Choroid plexus epithelial cell (primary cell): ENCODE measurements at regions not wholly inside any gene's neighbourhood (a gene's known extent, or its start where the extent isn't known, plus 50 kb on each side); places are given as distances from the start of the nearest gene placed in this dataset.
A peak's percentile ranks its signal among the peaks of the same experiment; 100 is the strongest.

Source experiments
- DNase-seq: peaks from one replicate; pipeline ENCODE4 v3.0.0-alpha.2; 2010; ENCODE audit warnings: low read depth
- H3K4me3 ChIP-seq: 2 replicates; pipeline ENCODE4 v1.5.1; 2011; ENCODE audit warnings: low read depth, mild to moderate bottlenecking, control low read depth, low read length, moderate library complexity
- TF ChIP-seq, protein P1 (sequence below): conservative IDR thresholded peaks from 2 replicates; pipeline ENCODE4 v1.5.1; 2011; ENCODE audit warnings: low read depth, mild to moderate bottlenecking, control low read depth, inconsistent platforms, low read length, moderate library complexity

DNA sequence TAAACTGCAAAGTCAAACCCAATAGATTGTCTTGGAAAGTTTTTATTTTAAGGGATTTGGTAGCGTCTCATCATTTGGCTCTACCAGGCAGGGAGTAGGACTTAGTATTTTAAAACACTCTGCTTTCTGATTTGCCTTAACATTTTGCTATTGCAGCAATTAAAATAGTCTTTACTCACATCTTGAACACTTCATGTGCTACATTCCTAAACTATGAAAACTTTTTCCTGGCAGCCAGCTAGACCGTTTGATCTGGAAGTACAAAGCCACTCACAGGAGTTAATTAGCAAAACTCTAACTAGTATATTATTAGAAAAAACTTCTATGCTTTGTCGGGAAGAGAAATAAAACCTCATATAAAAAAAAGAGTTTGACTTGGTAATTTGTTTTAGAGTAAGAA is 111.4 kb downstream of the TFPI2 start:
- no peak overlapping the region for H3K4me3 ChIP-seq
- TF ChIP-seq, protein P1, sequence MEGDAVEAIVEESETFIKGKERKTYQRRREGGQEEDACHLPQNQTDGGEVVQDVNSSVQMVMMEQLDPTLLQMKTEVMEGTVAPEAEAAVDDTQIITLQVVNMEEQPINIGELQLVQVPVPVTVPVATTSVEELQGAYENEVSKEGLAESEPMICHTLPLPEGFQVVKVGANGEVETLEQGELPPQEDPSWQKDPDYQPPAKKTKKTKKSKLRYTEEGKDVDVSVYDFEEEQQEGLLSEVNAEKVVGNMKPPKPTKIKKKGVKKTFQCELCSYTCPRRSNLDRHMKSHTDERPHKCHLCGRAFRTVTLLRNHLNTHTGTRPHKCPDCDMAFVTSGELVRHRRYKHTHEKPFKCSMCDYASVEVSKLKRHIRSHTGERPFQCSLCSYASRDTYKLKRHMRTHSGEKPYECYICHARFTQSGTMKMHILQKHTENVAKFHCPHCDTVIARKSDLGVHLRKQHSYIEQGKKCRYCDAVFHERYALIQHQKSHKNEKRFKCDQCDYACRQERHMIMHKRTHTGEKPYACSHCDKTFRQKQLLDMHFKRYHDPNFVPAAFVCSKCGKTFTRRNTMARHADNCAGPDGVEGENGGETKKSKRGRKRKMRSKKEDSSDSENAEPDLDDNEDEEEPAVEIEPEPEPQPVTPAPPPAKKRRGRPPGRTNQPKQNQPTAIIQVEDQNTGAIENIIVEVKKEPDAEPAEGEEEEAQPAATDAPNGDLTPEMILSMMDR: no peak

DNA sequence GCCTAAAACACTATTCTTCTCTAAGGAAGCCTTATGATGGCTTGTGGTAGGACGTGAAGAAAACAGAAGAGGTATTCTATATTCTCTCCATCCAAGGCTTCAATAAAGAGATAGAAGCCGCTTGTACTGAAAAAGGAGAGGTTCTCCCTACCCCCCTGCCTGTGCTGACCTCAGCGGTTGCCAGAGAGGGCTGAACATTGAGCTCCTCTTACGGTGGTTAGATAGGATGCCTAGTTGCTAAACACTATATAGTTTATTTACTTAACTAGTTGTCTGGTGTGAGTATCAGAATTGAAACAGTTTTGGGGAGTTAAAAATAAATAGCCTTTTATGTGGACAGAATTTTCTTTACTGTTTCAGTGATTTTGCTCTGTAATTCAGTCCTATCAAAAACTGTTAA is 112.2 kb downstream of the TFPI2 start:
- TF ChIP-seq, protein P1: no peak
- no peak for DNase-seq
- H3K4me3 ChIP-seq: no peak overlapping the region

More for the DNA sequence above, 111.4 kb downstream of the TFPI2 start:
- DNase-seq: peak; percentile 18

DNA sequence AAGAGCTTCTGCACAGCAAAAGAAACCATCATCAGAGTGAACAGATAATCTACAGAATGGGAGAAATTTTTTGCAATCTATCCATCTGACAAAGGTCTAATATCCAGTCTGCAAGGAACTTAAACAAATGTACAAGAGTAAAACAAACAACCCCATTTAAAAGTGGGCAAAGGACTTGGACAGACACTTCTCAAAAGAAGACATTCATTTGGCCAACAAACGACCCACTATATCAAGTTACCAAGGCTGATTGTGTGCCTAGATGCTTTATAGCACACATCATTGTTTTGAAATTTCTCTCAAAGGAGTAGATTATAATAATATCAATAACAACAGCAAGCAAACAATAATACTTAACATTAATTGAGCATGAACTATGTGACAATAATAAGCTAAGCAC is 117.1 kb downstream of the TFPI2 start:
- no peak overlapping the region for H3K4me3 ChIP-seq
- DNase-seq: no peak
- TF ChIP-seq, protein P1: no peak

DNA sequence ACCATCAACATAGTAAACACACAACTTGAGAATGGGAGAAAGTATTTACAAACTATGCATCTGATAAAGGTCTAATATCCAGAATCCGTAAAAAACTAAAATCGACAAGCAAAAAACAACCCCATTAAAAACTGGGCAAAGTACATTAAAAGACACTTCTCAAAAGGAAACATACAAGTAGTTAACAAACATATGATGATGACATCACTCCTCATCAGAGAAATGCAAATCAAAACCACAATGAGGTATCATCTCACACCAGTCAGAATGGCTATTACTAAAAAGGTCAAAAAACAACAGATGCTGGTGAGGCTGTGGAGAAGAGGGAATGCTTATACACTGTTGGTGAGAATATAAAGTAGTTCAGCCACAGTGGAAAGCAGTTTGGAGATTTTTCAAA is 125.1 kb downstream of the TFPI2 start:
- TF ChIP-seq, protein P1: no peak
- no peak for DNase-seq
- H3K4me3 ChIP-seq: no peak overlapping the region

DNA sequence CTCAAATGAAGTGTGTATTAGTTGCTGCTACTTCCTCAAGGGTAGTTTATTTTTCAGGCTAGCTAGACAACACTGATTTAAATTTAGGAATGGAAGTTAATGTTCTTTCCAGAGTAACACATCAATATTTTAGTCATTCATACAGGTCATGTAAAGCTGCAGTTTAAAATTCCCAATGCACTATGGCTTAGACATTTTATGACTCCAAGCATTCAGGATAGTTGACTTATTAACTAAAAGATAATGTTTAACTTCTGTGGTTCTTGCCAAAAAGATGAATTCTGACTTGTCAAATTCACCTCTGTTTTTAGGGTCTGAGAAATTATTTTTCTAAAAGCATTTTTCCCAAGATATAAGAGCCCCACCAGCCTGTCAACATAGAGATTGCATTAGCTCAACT is 131.9 kb downstream of the TFPI2 start:
- TF ChIP-seq, protein P1: no peak
- H3K4me3 ChIP-seq: no peak overlapping the region
- DNase-seq: no peak

DNA sequence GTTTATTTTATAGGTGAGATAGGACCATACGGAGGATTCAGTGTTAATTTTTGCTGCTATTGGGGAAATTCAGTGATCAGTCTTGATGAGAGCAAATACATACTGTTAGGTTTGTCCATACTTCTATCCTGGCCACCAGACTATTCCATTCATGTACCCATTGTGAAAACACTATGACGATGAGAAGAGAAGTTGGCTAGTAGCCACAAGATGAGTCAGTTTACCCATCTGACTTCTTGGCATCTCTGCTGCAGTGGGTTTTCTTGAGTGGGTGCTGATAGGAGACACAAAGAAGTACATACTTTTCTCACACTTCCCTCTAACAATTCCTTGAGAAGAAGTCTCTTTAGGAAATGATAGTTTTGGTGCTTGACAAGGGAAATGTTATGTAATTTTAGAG is 133.1 kb downstream of the TFPI2 start:
- TF ChIP-seq, protein P1: no peak
- DNase-seq: peak; percentile 38
- no peak overlapping the region for H3K4me3 ChIP-seq

DNA sequence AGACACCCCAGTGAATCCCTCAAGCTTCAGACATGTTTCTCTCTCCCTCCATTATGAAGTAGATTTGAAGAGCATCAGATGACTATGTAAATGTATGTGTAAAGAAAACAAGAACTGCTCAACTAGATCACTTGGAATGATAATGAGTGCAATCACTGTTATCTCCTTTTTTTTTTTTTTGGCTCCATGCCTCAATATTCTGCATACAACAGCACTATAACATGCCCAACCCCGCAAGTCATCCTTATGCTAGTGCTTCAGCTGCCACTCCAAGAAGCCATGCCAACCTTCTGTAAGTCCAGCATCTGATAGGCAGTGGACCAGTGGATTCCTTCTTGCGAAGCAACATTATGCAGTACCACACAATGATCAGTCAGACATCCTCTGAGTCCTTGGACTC is 133.7 kb downstream of the TFPI2 start:
- DNase-seq: no peak
- TF ChIP-seq, protein P1: no peak
- H3K4me3 ChIP-seq: no peak overlapping the region
